ENCODE measurements at regions not wholly inside any gene's neighbourhood (a gene's known extent, or its start where the extent isn't known, plus 50 kb on each side); places are given as distances from the start of the nearest gene placed in this dataset.
"Not testable (repeated sequence)": the region's sequence is repeated elsewhere in the genome, so short reads cannot be mapped to it uniquely, and the experiment has no call there.

DNA sequence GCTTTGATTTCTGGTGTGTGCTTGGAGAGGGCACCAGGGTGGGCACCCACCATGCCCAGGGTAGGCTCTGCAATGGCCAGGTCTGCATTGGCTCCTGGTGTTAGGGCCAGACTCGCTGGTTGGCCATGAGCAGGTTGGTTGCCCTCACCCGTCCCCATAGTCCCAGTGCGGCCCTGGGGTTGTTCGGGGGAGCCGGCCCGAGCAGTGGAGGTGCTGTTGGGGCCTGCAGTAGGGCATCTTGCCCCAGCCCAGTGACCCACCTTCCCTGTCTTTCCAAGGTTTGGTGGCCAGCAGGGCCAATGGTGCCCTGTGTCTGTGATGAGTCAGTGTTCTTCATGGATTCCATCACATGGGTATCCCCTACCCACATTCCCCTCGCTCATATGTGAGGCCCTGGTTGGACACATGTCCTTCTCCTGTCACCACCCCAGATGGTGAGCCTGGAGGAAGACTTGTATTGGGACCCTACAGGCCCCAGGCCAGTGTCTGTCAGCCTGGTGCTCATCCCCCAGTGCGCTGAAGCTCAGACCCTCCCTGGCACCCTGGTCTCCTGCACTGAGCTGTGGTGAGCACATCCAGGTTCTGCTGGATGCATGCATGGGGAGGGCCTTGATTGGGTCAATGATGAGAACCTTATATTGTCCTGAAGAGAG is 190.1 kb downstream of the UBE3A start:
- no peak for DNase-seq (ENCODE audit: low spot score)

- no peak for DNase-seq (ENCODE audit: low spot score)
Measured at GRCh38 chr15:25249236-25250010, 189.4 kb downstream of the UBE3A start.

DNA sequence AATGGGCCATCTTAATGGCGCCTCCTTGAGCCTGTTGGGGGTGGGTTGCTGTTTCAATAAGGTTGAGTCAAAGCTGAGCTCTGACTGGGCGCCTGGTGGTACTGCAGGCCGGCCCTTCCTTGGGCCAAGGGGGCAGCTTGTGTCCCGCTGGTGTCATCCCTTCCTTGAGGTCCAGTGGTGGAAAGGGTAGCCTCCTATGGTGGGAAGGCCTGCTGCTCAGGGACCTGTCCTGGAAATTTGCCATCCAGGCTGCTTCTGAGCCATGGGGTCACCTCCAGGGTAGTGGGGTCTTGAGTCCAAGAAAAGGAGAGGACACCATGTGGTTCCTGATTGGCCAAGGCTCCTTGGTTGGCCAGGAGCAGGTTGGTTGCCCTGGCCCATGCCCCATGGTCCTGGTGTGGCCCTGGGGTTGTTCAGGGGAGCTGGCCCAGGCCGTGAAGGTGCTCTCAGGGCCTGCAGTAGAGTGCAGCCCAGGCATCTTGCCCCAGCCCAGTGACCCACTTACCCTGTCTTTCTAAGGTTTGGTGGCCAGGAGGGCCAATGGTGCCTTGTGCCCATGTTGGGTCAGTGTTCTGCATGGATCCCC is 188.7 kb downstream of the UBE3A start:
- no peak for DNase-seq (ENCODE audit: low spot score)

DNA sequence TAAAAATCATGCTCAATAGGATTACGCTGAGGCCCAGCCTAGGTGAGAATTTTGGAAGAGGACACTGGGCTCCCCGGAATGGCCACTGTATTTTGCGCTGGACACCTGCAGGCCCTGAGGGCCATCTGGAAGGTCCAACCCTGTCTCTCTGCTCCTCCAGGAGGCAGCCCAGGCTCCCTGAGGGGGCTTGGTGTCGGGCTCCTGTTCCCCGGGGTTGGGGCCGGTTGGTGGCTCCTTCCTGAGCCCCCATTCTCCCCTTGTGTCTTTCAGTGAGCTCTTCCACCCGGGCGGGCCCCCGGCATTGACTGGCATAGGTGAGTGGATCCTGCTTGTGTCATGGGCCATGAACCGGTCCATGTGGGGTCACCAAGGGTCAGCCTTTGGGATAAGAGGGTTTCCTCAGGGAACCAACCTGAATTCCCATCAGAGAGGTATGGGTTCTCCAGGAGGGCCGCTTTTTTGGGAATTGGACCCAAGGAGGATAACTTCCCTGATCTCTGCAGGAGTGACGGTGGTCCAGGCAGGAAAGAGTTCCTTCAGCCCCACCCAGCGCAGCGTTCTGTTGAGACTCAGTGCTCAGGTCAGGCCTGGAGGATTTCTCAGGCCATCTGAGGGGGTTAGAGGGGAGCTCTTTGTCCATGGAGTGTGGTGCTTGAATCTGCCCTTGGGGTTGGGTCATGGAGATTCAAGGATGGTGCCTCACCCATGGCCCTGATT is 187.8 kb downstream of the UBE3A start:
- no peak for DNase-seq (ENCODE audit: low spot score)

GRCh38 chr15:25251700-25252390 is 187.0 kb downstream of the UBE3A start:
- DNase-seq (ENCODE audit: low spot score): no peak

- DNase-seq (ENCODE audit: low spot score): not testable (repeated sequence)
Measured at GRCh38 chr15:25253048-25253973, 185.5 kb downstream of the UBE3A start.

GRCh38 chr15:25268166-25268565 is 170.7 kb downstream of the UBE3A start:
- no peak for DNase-seq (ENCODE audit: low spot score)
